OCI-LY3 (cell line): ENCODE measurements at regions not wholly inside any gene's neighbourhood (a gene's known extent, or its start where the extent isn't known, plus 50 kb on each side); places are given as distances from the start of the nearest gene placed in this dataset.

ENCODE experiments used
- EZH2phosphoT487 ChIP-seq: fragments of 200-600 bp; shearing (Covaris generic); IDR thresholded peaks from 2 replicates; pipeline ENCODE4 v1.6.1; 2018; ENCODE audit warnings: antibody characterized with exemption, mixed run types, low read depth
- TF ChIP-seq, protein P1 (sequence below): fragments of 200-600, 300-600 bp; sonication (generic); IDR thresholded peaks from 2 replicates; pipeline ENCODE4 v1.5.1; 2014; ENCODE audit warnings: antibody characterized with exemption, low read length, low read depth

DNA sequence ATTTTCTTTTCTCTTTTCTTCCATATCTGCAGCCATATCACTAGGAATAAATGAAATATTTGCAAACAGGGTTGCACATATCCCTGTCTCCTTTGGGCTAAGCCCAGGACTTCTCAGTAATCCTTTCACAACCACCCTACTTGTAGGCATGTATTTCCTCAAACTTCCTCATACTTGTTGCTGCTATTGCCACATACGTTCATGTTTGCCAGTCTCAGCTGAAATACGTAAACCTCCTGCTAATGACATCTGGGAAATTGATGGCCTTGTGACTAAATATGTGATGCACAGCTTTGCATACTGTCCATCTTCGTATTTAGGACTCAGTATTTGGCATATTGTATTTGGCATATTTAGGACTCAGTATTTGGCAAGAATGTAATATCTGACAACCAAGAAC lies 224.6 kb downstream of the PLK2 start:
- TF ChIP-seq, protein P1, sequence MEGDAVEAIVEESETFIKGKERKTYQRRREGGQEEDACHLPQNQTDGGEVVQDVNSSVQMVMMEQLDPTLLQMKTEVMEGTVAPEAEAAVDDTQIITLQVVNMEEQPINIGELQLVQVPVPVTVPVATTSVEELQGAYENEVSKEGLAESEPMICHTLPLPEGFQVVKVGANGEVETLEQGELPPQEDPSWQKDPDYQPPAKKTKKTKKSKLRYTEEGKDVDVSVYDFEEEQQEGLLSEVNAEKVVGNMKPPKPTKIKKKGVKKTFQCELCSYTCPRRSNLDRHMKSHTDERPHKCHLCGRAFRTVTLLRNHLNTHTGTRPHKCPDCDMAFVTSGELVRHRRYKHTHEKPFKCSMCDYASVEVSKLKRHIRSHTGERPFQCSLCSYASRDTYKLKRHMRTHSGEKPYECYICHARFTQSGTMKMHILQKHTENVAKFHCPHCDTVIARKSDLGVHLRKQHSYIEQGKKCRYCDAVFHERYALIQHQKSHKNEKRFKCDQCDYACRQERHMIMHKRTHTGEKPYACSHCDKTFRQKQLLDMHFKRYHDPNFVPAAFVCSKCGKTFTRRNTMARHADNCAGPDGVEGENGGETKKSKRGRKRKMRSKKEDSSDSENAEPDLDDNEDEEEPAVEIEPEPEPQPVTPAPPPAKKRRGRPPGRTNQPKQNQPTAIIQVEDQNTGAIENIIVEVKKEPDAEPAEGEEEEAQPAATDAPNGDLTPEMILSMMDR, result no peak
- no peak for TF ChIP-seq EZH2phosphoT487
